Kidney glomerular epithelial cell (primary cell): ENCODE measurements at regions not wholly inside any gene's neighbourhood (a gene's known extent, or its start where the extent isn't known, plus 50 kb on each side); places are given as distances from the start of the nearest gene placed in this dataset.
"Not testable (repeated sequence)": the region's sequence is repeated elsewhere in the genome, so short reads cannot be mapped to it uniquely, and the experiment has no call there.

ENCODE experiments used
- DNase-seq: peaks from one replicate; lab custom pipeline; 2025; lab: John Stamatoyannopoulos, UW

GRCh38 chr5:38607396-38607795 is 51.0 kb upstream of the LIFR start:
- DNase-seq, result peak; percentile 43

DNA sequence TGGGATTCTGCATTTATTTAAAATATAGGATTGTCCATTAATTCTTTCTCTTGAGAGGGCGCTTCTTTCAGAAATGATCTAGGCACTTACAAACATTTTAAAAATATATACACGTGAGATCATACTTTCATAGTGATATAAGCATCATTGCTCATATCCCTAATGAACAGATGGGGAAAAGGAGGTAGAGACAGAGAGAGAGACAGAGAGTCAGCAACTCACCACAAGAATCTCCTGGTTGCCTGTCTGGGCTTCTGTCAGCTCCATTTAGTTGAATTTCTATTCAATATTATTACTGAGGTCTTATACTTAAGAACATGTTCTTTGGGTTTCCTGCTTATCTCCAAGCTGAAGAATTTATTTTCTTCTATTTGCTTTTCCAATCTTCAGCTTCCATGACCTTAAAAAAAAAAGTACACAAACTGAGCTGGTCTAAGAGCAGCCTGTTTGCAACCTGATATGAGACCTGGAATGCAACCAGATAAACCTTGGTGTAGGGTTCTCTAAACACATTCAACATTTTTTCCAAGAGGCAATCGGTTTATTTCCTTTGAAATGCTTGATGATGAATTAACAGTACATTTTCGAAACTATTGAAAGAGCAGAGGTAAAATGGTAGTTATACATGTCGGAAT is 51.6 kb upstream of the LIFR start:
- no peak for DNase-seq

- no peak for DNase-seq
Measured at GRCh38 chr5:38608874-38609273, 52.4 kb upstream of the LIFR start.

GRCh38 chr5:38612851-38613250 is 56.4 kb upstream of the LIFR start:
- peak; percentile 20 for DNase-seq

- DNase-seq, result no peak
Measured at GRCh38 chr5:38613490-38613889, 57.0 kb upstream of the LIFR start.

- no peak for DNase-seq
Measured at GRCh38 chr5:38613992-38614836, 57.8 kb upstream of the LIFR start.

DNA sequence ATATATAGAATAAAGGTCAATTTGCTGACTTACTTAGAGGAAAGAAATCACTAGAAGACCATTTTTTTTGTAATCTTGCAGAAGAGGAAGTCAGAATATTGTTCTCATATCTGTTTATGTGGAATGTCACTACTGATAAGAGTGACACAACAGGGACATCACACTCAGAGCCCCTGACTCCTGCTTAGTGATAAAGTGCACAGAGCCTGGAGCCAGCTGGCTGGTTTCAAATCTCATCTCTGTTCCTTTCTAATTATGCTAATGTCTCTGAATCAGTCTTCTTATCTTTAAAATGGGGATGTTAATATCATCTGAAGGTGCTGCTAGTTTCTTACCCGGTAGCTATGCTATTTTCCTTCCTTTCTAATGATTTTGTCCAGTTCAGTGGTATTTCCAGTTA is 58.6 kb upstream of the LIFR start:
- DNase-seq, result no peak

- no peak for DNase-seq
Measured at GRCh38 chr5:38615981-38616451, 59.6 kb upstream of the LIFR start.

- no peak for DNase-seq
Measured at GRCh38 chr5:38618154-38618553, 61.7 kb upstream of the LIFR start.

DNA sequence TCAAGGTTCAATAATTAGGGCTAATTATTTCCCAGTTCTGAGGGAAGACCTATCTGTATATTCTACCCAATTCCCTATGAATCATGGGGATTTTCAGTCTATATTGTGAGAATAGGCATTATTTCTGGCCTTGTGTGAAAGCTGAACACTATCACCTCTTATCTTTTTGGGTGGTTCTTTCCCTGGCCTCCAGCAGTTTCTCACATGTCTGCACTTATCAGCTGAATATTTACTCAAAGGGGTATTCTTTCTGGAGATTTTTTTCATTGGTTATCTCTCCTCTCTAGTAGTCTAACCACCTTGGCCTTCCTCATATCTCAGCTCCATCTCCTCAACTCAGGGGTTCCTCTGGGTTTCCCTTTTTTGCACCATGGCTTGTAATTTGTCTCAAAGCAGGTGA is 64.9 kb upstream of the LIFR start:
- no peak for DNase-seq

DNA sequence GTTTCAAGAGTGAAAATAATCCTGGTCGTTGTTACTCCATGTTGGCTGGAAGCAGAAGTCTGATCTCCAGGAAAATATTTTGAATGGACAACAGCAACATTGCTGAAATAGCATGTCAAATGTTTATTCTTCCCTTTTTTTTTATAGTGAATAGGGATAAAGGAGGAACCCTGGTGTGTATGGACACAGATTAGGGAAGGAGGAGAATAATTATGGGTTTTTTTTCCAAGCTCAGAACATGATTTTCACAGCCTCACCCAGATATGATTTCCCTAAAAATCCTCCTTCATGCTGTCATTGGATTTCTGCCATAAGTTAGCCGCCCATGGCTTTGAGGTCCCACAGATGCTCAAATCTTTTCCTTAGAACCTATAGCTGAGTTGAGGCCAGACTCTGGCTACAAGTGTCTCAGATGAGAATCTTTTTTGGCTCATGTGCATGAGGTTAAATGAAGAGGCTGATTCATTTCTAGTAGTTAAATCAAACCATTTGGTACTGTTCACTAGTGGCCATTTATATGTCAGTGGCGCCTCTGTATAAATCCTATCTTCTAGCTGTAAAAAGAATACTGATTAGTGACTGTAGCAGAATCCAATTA is 65.5 kb upstream of the LIFR start:
- no peak for DNase-seq

DNA sequence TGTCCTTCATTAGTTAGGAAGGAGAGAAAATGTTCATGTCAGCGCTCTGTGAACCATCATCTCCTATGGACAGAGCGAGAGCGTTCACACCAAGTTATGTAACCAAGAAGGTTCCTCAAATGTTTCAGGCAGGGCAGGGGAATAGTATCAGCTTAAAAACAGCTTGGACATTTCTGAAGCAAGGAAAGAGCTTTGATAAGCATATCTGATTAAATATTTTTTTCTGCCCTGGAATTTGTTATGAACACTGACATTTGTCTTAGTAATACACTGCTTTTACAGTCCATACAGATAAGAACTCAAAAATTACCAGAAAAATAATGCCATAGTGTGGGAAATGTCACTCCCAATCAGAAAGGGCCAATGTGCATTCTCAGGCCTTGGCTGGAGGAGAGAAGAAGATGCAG is 66.3 kb upstream of the LIFR start:
- DNase-seq, result no peak

DNA sequence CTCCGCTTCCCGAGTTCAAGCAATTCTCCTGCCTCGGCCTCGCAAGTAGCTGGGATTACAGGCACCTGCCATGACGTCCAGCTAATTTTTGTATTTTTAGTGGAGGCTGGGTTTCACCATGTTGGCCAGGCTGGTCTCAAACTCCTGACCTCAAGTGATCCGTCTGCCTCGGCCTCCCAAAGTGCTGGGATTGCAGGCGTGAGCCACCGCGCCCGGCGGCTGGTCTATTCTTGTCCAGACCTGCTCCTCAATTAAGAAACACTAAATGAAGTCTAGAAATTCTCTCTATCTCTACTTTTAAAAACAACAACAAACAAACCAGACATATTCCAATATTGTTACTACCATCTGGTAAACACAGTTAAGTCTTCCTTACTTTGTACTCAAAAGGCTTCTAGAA is 68.1 kb upstream of the LIFR start:
- DNase-seq, result not testable (repeated sequence)

DNA sequence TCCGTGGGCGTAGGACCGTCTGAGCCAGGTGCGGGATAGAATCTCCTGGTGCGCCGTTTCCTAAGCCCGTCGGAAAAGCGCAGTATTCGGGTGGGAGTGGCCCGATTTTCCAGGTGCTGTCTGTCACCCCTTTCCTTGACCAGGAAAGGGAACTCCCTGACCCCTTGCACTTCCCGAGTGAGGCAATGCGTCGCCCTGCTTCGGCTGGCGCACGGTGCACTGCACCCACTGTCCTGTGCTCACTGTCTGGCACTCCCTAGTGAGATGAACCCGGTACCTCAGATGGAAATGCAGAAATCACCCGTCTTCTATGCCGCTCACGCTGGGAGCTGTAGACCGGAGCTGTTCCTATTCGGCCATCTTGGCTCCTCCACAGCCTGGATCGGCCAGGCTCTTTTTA is 74.9 kb upstream of the LIFR start:
- DNase-seq, result not testable (repeated sequence)

DNA sequence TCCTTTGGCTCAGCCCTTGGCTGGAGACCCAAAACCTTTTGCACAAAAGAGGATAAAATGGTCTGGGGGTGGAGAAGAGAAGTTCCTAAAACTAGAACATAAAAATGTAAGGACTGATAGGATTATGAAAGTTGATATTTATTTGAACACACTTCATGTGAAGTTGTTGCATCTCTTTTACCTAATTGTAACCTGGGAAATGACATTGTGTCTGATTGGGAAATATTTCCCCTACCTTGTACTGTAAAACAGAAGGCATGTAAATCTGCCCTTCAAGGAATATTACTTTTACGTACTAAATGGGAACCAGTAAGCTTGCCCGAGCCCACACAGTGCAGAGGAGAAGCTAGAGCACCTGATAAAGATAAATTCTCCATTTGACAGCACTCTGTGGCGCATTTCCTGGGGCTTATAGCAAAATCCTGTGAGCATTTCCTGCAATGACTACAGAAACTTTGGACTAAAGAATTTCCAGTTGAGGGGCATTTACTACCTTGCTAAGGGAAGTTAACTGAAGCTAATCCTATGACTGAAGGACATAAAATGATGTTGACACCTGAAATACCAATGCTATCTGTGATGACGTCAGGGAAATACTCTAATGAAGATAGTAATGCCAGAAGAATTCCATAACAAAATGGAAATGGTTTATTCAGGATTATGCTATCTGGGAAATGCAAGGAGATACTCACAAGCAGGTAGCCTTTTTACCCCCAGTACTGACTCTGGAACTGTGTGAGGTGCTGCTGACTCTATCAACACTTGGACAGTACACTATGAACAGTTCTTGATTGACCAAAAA is 78.3 kb upstream of the LIFR start:
- peak; percentile 18 for DNase-seq

GRCh38 chr5:38636626-38637025 is 80.2 kb upstream of the LIFR start:
- DNase-seq, result no peak

GRCh38 chr5:38638656-38639055 is 82.2 kb upstream of the LIFR start:
- no peak for DNase-seq

DNA sequence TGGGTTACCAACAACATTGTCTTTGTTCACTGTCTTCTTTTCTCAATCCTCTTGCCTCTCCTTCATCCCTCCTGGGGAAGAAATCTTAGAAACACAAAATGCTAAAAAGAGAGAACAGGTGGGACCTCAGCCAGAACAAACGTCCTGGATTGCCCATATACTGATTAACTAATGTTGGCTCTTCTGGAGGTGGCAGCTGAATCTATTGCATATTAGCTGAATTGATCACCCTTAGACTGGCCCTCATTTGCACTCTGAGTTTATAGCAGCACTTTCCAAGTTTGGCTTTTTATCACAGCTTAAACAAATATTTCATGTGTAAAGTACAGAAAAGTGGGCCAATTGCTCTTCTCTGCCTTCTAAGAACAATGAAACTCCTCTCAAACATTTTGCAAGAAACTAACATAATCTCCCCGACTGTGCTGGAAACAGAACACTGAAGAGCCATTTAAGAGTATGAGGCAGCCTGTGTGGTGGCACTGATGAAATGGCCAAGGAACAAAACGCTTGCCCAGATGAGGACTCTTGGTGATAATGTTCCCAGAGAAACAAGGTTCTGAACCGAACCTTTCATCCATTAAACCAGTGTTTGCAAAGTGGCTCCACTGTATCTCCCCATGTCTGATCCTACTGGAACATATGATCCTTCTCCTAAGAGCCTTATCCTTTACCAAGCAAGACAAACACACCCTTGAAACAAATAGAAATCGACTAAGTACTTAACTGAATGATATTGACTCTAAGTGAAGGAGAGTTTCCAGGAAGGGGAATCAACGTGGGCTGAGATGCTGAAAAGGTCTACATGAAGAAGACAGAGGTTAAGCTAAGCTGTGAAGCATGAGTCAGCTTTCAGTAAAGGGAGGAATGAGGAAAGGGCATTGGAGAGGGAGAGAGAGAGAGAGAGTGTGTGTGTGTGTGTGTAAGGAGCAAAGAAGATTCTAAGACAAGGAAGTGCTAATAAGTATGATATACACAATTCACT is 83.2 kb upstream of the LIFR start:
- peak; percentile 12 for DNase-seq

DNA sequence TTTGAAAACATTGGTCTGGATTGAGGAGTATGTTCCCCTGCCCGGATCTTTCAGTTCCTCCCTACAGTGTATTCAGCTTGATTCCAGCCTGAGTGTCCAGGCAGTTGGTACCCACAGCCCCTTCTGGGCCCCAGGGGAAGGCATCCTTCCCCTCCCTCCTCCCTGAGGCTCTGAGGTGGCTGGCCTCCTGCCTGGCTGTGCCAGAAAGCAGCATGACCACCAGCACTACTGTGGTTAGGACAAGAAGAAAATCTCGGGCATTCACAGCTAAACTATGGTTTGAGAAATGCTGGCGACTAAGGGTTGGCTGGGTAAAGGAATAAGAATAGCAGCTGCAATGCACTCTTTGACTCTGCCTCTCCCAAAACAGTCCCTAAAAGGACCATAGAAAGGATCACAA is 84.6 kb upstream of the LIFR start:
- no peak for DNase-seq

- DNase-seq, result no peak
Measured at GRCh38 chr5:38642189-38642911, 85.9 kb upstream of the LIFR start.
